Transverse colon (tissue), 3 donors: ENCODE measurements at regions not wholly inside any gene's neighbourhood (a gene's known extent, or its start where the extent isn't known, plus 50 kb on each side); places are given as distances from the start of the nearest gene placed in this dataset.

ENCODE experiments used
- POLR2A ChIP-seq: fragments of 450-650 bp; IDR thresholded peaks from one replicate; pipeline ENCODE4 v1.6.1; 2016; ENCODE audit warnings: antibody characterized with exemption, mild to moderate bottlenecking, moderate library complexity
- POLR2AphosphoS5 ChIP-seq, 3 donors: sonication (generic); formaldehyde crosslinking; IDR thresholded peaks; one replicate each; pipeline ENCODE4 v1.6.1; 2016; ENCODE audit warnings: antibody characterized with exemption in 3 of 3

GRCh38 chr13:108120856-108121255 is 94.5 kb downstream of the LIG4 start:
- TF ChIP-seq POLR2AphosphoS5 (IDR thresholded peaks at IDR 0.05): no peak
- no peak for TF ChIP-seq POLR2A
